PFSK-1 (cell line): ENCODE measurements at regions not wholly inside any gene's neighbourhood (a gene's known extent, or its start where the extent isn't known, plus 50 kb on each side); places are given as distances from the start of the nearest gene placed in this dataset.

Experiments used
- FOXP2 ChIP-seq: optimal IDR thresholded peaks from 2 replicates; pipeline ENCODE3; 2011; ENCODE audit warnings: borderline replicate concordance, control low read depth, inconsistent platforms; ENCODE audit not compliant: insufficient read depth; ENCODE audit errors: extremely low read length, extremely low read depth
- POLR2AphosphoS5 ChIP-seq: IDR thresholded peaks from 2 replicates; pipeline ENCODE4 v1.6.1; 2012; ENCODE audit warnings: low read depth, mild to moderate bottlenecking, control low read depth, low read length, moderate library complexity
- SIN3A ChIP-seq: IDR thresholded peaks from 2 replicates; pipeline ENCODE4 v1.6.1; 2012; ENCODE audit warnings: mild to moderate bottlenecking, low read length, moderate library complexity, borderline replicate concordance; ENCODE audit not compliant: insufficient read depth
- TAF1 ChIP-seq: IDR thresholded peaks from 2 replicates; pipeline ENCODE4 v1.6.1; 2012; ENCODE audit warnings: low read length, control low read depth, borderline replicate concordance; ENCODE audit not compliant: insufficient read depth
- TF ChIP-seq, protein P1 (sequence below), 2 experiments: IDR thresholded peaks; 2 replicates each; pipeline versions ENCODE4 v1.6.1 to v1.8.0; 2011 to 2012; ENCODE audit warnings: low read depth in 2 of 2, low read length in 2 of 2, control low read depth in 1 of 2, inconsistent platforms in 1 of 2, mild to moderate bottlenecking in 1 of 2, moderate library complexity in 1 of 2; ENCODE audit not compliant: insufficient read depth in 1 of 2

DNA sequence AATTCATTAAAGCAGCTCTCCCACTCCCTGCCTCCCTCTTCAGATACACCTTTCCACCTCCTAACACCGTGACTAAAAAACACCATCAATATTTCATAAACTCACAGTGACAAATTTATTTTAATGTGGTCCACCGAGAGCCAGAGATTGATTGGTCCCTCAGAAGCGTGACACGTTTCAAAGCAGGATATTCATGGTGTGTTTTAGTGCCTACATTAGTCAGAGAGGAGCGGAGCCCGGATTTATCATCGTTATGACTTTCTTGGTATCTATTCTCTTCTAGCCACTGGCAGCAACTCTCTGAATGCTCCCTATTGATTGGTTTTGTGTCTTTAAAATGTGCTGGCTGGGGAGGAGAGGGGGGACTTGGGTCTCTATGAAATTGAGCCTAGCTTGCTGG, 265.3 kb downstream of the DHX35 start:
- TF ChIP-seq SIN3A: no peak
- TF ChIP-seq TAF1: no peak
- no peak for TF ChIP-seq POLR2AphosphoS5
- TF ChIP-seq, protein P1, sequence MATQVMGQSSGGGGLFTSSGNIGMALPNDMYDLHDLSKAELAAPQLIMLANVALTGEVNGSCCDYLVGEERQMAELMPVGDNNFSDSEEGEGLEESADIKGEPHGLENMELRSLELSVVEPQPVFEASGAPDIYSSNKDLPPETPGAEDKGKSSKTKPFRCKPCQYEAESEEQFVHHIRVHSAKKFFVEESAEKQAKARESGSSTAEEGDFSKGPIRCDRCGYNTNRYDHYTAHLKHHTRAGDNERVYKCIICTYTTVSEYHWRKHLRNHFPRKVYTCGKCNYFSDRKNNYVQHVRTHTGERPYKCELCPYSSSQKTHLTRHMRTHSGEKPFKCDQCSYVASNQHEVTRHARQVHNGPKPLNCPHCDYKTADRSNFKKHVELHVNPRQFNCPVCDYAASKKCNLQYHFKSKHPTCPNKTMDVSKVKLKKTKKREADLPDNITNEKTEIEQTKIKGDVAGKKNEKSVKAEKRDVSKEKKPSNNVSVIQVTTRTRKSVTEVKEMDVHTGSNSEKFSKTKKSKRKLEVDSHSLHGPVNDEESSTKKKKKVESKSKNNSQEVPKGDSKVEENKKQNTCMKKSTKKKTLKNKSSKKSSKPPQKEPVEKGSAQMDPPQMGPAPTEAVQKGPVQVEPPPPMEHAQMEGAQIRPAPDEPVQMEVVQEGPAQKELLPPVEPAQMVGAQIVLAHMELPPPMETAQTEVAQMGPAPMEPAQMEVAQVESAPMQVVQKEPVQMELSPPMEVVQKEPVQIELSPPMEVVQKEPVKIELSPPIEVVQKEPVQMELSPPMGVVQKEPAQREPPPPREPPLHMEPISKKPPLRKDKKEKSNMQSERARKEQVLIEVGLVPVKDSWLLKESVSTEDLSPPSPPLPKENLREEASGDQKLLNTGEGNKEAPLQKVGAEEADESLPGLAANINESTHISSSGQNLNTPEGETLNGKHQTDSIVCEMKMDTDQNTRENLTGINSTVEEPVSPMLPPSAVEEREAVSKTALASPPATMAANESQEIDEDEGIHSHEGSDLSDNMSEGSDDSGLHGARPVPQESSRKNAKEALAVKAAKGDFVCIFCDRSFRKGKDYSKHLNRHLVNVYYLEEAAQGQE (IDR thresholded peaks at IDR 0.05; ENCODE audit: insufficient read depth in 1 of 2, low read depth in 2 of 2, low read length in 2 of 2): no peak
- TF ChIP-seq FOXP2: no peak
